Keratinocyte (primary cell): ENCODE measurements at regions not wholly inside any gene's neighbourhood (a gene's known extent, or its start where the extent isn't known, plus 50 kb on each side); places are given as distances from the start of the nearest gene placed in this dataset.

Experiments
- DNase-seq: peaks from one replicate; pipeline ENCODE4 v3.0.0-alpha.2; 2011; ENCODE audit warnings: low read depth, missing footprints, low spot score
- FAIRE-seq: peaks from 2 replicates; lab custom pipeline; 2011; peaks lifted over from hg19 to GRCh38; lab: Jason Lieb, UNC
- H2AFZ ChIP-seq: 2 replicates; pipeline ENCODE4 v1.6.0; 2012; ENCODE audit warnings: low read length, control low read depth, inconsistent platforms; ENCODE audit not compliant: control insufficient read depth
- H3K27ac ChIP-seq: 2 replicates; pipeline ENCODE4 v1.5.1; 2011; ENCODE audit warnings: low read length; ENCODE audit not compliant: control insufficient read depth, insufficient read depth
- H3K27me3 ChIP-seq: 3 replicates; pipeline ENCODE4 v1.6.0; 2011; ENCODE audit warnings: low read length; ENCODE audit not compliant: control insufficient read depth, insufficient read depth; ENCODE audit errors: extremely low read depth
- H3K36me3 ChIP-seq, 2 experiments: 2 replicates in 1 of 2; 3 replicates in 1 of 2; pipeline ENCODE4 v1.5.1; 2011; ENCODE audit warnings: low read length in 2 of 2, mild to moderate bottlenecking in 1 of 2; ENCODE audit not compliant: control insufficient read depth in 2 of 2, insufficient read depth in 2 of 2; ENCODE audit errors: extremely low read depth in 1 of 2
- H3K4me1 ChIP-seq: 3 replicates; pipeline ENCODE4 v1.5.1; 2011; ENCODE audit warnings: low read length; ENCODE audit not compliant: control insufficient read depth, insufficient read depth; ENCODE audit errors: extremely low read depth
- H3K4me2 ChIP-seq: 3 replicates; pipeline ENCODE4 v1.6.0; 2011; ENCODE audit warnings: low read depth, low read length; ENCODE audit not compliant: control insufficient read depth, insufficient read depth; ENCODE audit errors: extremely low read depth
- H3K4me3 ChIP-seq, 3 experiments: fragments of 200-600 bp in 1 of 3; sonication (generic) in 1 of 3; 2 replicates in 2 of 3; 3 replicates in 1 of 3; pipeline ENCODE4 v1.5.1; 2011 to 2016; ENCODE audit warnings: low read length in 3 of 3, mild to moderate bottlenecking in 3 of 3, control low read depth in 2 of 3, inconsistent platforms in 1 of 3, low read depth in 1 of 3, mixed read lengths in 1 of 3, mixed run types in 1 of 3, moderate library complexity in 1 of 3; ENCODE audit not compliant: control insufficient read depth in 2 of 3, insufficient read depth in 2 of 3; ENCODE audit errors: extremely low read depth in 1 of 3
- H3K79me2 ChIP-seq: 2 replicates; pipeline ENCODE4 v1.6.0; 2012; ENCODE audit warnings: low read length; ENCODE audit not compliant: control insufficient read depth, insufficient read depth
- H3K9ac ChIP-seq: 3 replicates; pipeline ENCODE4 v1.6.0; 2011; ENCODE audit warnings: low read length; ENCODE audit not compliant: control insufficient read depth, insufficient read depth; ENCODE audit errors: extremely low read depth
- H3K9me1 ChIP-seq: 3 replicates; pipeline ENCODE4 v1.6.0; 2011; ENCODE audit warnings: low read length; ENCODE audit not compliant: control insufficient read depth, insufficient read depth; ENCODE audit errors: extremely low read depth
- H3K9me3 ChIP-seq: 2 replicates; pipeline ENCODE4 v1.5.1; 2012; ENCODE audit warnings: low read depth, low read length; ENCODE audit not compliant: control insufficient read depth
- H4K20me1 ChIP-seq: 3 replicates; pipeline ENCODE4 v1.6.0; 2011; ENCODE audit warnings: low read length; ENCODE audit not compliant: control insufficient read depth, insufficient read depth; ENCODE audit errors: extremely low read depth
- CTCF ChIP-seq, 3 experiments: IDR thresholded peaks in 1 of 3; conservative IDR thresholded peaks in 1 of 3; optimal IDR thresholded peaks in 1 of 3; 2 replicates in 2 of 3; 3 replicates in 1 of 3; pipeline versions ENCODE3 to v1.5.1; 2011; ENCODE audit warnings: low read length in 3 of 3, mild to moderate bottlenecking in 3 of 3, moderate library complexity in 2 of 3, control low read depth in 1 of 3, inconsistent platforms in 1 of 3; ENCODE audit not compliant: insufficient read depth in 2 of 3; ENCODE audit errors: extremely low read depth in 1 of 3
- EZH2 ChIP-seq: IDR thresholded peaks from one replicate; pipeline ENCODE4 v1.6.1; 2012; ENCODE audit warnings: inconsistent platforms, mild to moderate bottlenecking, low read length, moderate library complexity
- dilution Hi-C: fragments of 300-500 bp; cut with MboI; formaldehyde crosslinking; loops from one replicate; pipeline ENCODE4 v1.7.0; 2020; ENCODE audit warnings: low sequenced_read_pairs; ENCODE audit not compliant: extremely low pct_ligation_motif_present

GRCh38 chr5:154110716-154111115, 71.9 kb downstream of the MFAP3 start:
- Histone ChIP-seq H3K36me3 (no peaks in the 10 kb centered on the region), H3K4me3 (no peak overlapping the region), H3K4me2 (no peak overlapping the region), H4K20me1 (no peaks in the 10 kb centered on the region), H3K4me1 (no peaks in the 10 kb centered on the region), H2AFZ (no peak overlapping the region), H3K79me2 (no peaks in the 10 kb centered on the region), H3K9me3 (no peaks in the 10 kb centered on the region), H3K9ac (no peak overlapping the region), H3K9me1 (no peaks in the 10 kb centered on the region), H3K27ac (no peak overlapping the region), H3K27me3 (no peaks in the 10 kb centered on the region)
- FAIRE-seq = no peak
- TF ChIP-seq EZH2 (no peak), CTCF (optimal IDR thresholded peaks at IDR 0.05 in 1 of 3, IDR thresholded peaks at IDR 0.05 in 1 of 3, conservative IDR thresholded peaks at IDR 0.05 in 1 of 3; ENCODE audit: extremely low read depth in 1 of 3, insufficient read depth in 2 of 3, low read length in 3 of 3) (no peak)
- dilution Hi-C loops = no loop called here
- DNase-seq = no peak

- no peaks in the 10 kb centered on the region for H3K36me3 ChIP-seq
- dilution Hi-C loops = no loop called here
- no peaks in the 10 kb centered on the region for H3K9me1 ChIP-seq
- no peak overlapping the region for H3K27ac ChIP-seq
- no peaks in the 10 kb centered on the region for H3K27me3 ChIP-seq
- H2AFZ ChIP-seq = no peak overlapping the region
- no peaks in the 10 kb centered on the region for H3K4me1 ChIP-seq
- TF ChIP-seq EZH2 = no peak
- no peak for TF ChIP-seq CTCF (optimal IDR thresholded peaks at IDR 0.05 in 1 of 3, IDR thresholded peaks at IDR 0.05 in 1 of 3, conservative IDR thresholded peaks at IDR 0.05 in 1 of 3; ENCODE audit: extremely low read depth in 1 of 3, insufficient read depth in 2 of 3, low read length in 3 of 3)
- H3K9ac ChIP-seq = no peak overlapping the region
- FAIRE-seq (no peak), DNase-seq (no peak)
- no peak overlapping the region for H3K4me3 ChIP-seq
- H3K4me2 ChIP-seq = no peak overlapping the region
- no peaks in the 10 kb centered on the region for H4K20me1 ChIP-seq
- H3K79me2 ChIP-seq = no peaks in the 10 kb centered on the region
- H3K9me3 ChIP-seq = no peaks in the 10 kb centered on the region
Observed at GRCh38 chr5:154111214-154111613, 72.4 kb downstream of the MFAP3 start.
